HEK293T (cell line): ENCODE measurements at regions not wholly inside any gene's neighbourhood (a gene's known extent, or its start where the extent isn't known, plus 50 kb on each side); places are given as distances from the start of the nearest gene placed in this dataset.

Experiments used
- ARNT ChIP-seq: fragments of 450-650 bp; IDR thresholded peaks from 2 replicates; pipeline ENCODE4 v1.6.1; 2017; ENCODE audit warnings: mild to moderate bottlenecking
- BHLHE40 ChIP-seq: fragments of 450-650 bp; IDR thresholded peaks from 2 replicates; pipeline ENCODE4 v1.6.1; 2016; ENCODE audit warnings: mild to moderate bottlenecking, moderate library complexity, borderline replicate concordance
- ELF4 ChIP-seq: fragments of 450-650 bp; IDR thresholded peaks from 2 replicates; pipeline ENCODE4 v1.6.1; 2017; ENCODE audit warnings: antibody characterized with exemption
- FOXA1 ChIP-seq: fragments of 450-650 bp; IDR thresholded peaks from 2 replicates; pipeline ENCODE4 v1.6.1; 2016; ENCODE audit warnings: mild to moderate bottlenecking
- SP1 ChIP-seq: fragments of 450-650 bp; IDR thresholded peaks from 2 replicates; pipeline ENCODE4 v1.6.1; 2017
- SUZ12 ChIP-seq: fragments of 450-650 bp; IDR thresholded peaks from 2 replicates; pipeline ENCODE4 v1.6.1; 2016; ENCODE audit warnings: mild to moderate bottlenecking
- TARDBP ChIP-seq: fragments of 450-650 bp; IDR thresholded peaks from 2 replicates; pipeline ENCODE4 v1.6.1; 2016
- TF ChIP-seq, protein P1 (sequence below): fragments of 450-650 bp; IDR thresholded peaks from 2 replicates; pipeline ENCODE4 v1.6.1; 2016

GRCh38 chr10:43890124-43890523, 241.4 kb upstream of the ZNF32 start:
- TF ChIP-seq SUZ12: no peak
- no peak for TF ChIP-seq BHLHE40
- no peak for TF ChIP-seq ARNT
- TF ChIP-seq, protein P1, sequence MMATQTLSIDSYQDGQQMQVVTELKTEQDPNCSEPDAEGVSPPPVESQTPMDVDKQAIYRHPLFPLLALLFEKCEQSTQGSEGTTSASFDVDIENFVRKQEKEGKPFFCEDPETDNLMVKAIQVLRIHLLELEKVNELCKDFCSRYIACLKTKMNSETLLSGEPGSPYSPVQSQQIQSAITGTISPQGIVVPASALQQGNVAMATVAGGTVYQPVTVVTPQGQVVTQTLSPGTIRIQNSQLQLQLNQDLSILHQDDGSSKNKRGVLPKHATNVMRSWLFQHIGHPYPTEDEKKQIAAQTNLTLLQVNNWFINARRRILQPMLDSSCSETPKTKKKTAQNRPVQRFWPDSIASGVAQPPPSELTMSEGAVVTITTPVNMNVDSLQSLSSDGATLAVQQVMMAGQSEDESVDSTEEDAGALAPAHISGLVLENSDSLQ: no peak
- no peak for TF ChIP-seq ELF4
- no peak for TF ChIP-seq TARDBP
- no peak for TF ChIP-seq SP1
- no peak for TF ChIP-seq FOXA1
